Hematopoietic multipotent progenitor cell treated with erythropoietin and hydrocortisone succinate and interleukin-3 and kit ligand, for 15 days (in vitro differentiated cells): ENCODE measurements at regions not wholly inside any gene's neighbourhood (a gene's known extent, or its start where the extent isn't known, plus 50 kb on each side); places are given as distances from the start of the nearest gene placed in this dataset.
"Not testable (repeated sequence)": the region's sequence is repeated elsewhere in the genome, so short reads cannot be mapped to it uniquely, and the experiment has no call there.

Source experiments
- DNase-seq: peaks from one replicate; pipeline ENCODE4 v3.0.0-alpha.2; 2015; ENCODE audit warnings: low spot score

- no peak for DNase-seq
Measured at GRCh38 chr20:60170116-60170515, 211.9 kb downstream of the CDH26 start.

- no peak for DNase-seq
Measured at GRCh38 chr20:60171313-60171712, 213.1 kb downstream of the CDH26 start.

- no peak for DNase-seq
Measured at GRCh38 chr20:60171738-60172137, 213.5 kb downstream of the CDH26 start.

- no peak for DNase-seq
Measured at GRCh38 chr20:60172346-60172984, 214.2 kb downstream of the CDH26 start.

GRCh38 chr20:60177080-60177479 lies 218.9 kb downstream of the CDH26 start:
- DNase-seq = no peak

GRCh38 chr20:60180986-60181385 lies 222.8 kb downstream of the CDH26 start:
- DNase-seq = no peak

- DNase-seq = no peak
Measured at GRCh38 chr20:60186412-60186811, 228.2 kb downstream of the CDH26 start.

- DNase-seq = no peak
Measured at GRCh38 chr20:60187683-60188082, 229.5 kb downstream of the CDH26 start.

GRCh38 chr20:60191014-60191413 lies 232.8 kb downstream of the CDH26 start:
- DNase-seq = no peak

- no peak for DNase-seq
Measured at GRCh38 chr20:60192326-60192725, 234.1 kb downstream of the CDH26 start.

GRCh38 chr20:60199132-60199531 lies 240.9 kb downstream of the CDH26 start:
- not testable (repeated sequence) for DNase-seq

- DNase-seq = no peak
Measured at GRCh38 chr20:60199866-60200265, 241.6 kb downstream of the CDH26 start.

GRCh38 chr20:60200305-60200918 lies 242.2 kb downstream of the CDH26 start:
- no peak for DNase-seq

- no peak for DNase-seq
Measured at GRCh38 chr20:60201198-60201835, 243.1 kb downstream of the CDH26 start.

GRCh38 chr20:60202046-60202445 lies 243.8 kb downstream of the CDH26 start:
- peak; percentile 66 for DNase-seq

- DNase-seq = no peak
Measured at GRCh38 chr20:60203451-60203850, 245.2 kb downstream of the CDH26 start.

- DNase-seq = no peak
Measured at GRCh38 chr20:60204601-60205000, 246.4 kb downstream of the CDH26 start.

- peak; percentile 38 for DNase-seq
Measured at GRCh38 chr20:60206259-60206658, 248.0 kb downstream of the CDH26 start.

GRCh38 chr20:60209048-60209447 lies 250.8 kb downstream of the CDH26 start:
- DNase-seq = peak; percentile 41

- peak; percentile 54 for DNase-seq
Measured at GRCh38 chr20:60210779-60211617, 252.8 kb downstream of the CDH26 start.

- DNase-seq = no peak
Measured at GRCh38 chr20:60211618-60212463, 253.6 kb downstream of the CDH26 start.

- DNase-seq = no peak
Measured at GRCh38 chr20:60212695-60213094, 254.5 kb downstream of the CDH26 start.
